Mucosa of descending colon (tissue), 3 donors: ENCODE measurements at regions not wholly inside any gene's neighbourhood (a gene's known extent, or its start where the extent isn't known, plus 50 kb on each side); places are given as distances from the start of the nearest gene placed in this dataset.

Experiments used
- ATAC-seq: fragments of 200-7000 bp; cut with Tn5 transposase; one replicate; pipeline ENCODE4 v1.9.1; 2020; ENCODE audit warnings: mild to moderate bottlenecking, moderate library complexity
- DNase-seq, 3 donors: peaks; one replicate each; pipeline ENCODE4 v3.0.0-alpha.2; 2020
- H3K36me3 ChIP-seq: fragments of 200-600 bp; one replicate; pipeline ENCODE4 v1.8.0; 2021; ENCODE audit warnings: low read depth, mild to moderate bottlenecking
- H3K4me1 ChIP-seq: fragments of 200-600 bp; one replicate; pipeline ENCODE4 v1.8.0; 2021; ENCODE audit warnings: low read depth, mild to moderate bottlenecking
- H3K4me3 ChIP-seq: fragments of 200-600 bp; one replicate; pipeline ENCODE4 v1.8.0; 2021; ENCODE audit warnings: mild to moderate bottlenecking
- H3K9me3 ChIP-seq: fragments of 200-600 bp; one replicate; pipeline ENCODE4 v1.8.0; 2021; ENCODE audit warnings: mild to moderate bottlenecking
- intact Hi-C, 2 donors: fragments of 100-400 bp; cut with DNase I in 1 of 2; cut with micrococcal nuclease in 1 of 2; formaldehyde crosslinking; loops; one replicate each; pipeline versions ENCODE4 v1.11.0 to v1.11.1; 2022; cut with DNase I, micrococcal nuclease
- TF ChIP-seq, protein P1 (sequence below): fragments of 200-600 bp; IDR thresholded peaks from one replicate; pipeline ENCODE4 v1.8.0; 2022; ENCODE audit warnings: antibody characterized with exemption, mild to moderate bottlenecking
- donor health status: DM: no; HTN: no; CAD: no; lungs with moderate emphysema.
- donor health status: DM: no; HTN: no; CAD: no.
- donor health status: DM: no; HTN: yes; CAD: no.

DNA sequence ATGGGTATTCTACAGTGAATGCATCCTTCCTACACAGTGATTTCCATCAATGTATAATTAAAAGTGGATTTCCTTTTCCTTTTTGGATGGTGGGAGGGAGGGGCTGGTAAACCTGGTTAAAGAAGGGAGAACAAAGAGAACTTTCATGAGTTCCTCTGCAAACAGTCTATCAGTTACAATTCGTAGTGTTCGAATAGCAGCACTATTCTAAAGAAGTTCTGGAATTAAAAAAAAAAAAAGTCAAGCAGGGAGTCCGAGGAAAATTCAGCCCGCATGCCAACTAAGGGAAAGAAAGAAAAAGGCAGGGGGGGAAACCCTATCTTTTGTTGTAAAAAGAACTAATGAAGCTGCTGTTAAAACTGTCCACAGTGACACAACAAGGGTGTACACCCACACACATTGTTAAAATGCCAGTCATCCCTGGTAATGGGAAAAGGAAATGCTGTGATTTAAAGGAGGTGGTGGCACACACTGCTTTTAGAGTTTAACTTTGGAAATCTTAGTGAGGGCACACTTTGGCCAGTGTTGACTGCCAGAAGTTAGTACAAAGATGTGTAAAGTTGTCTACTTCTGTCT lies 521.2 kb downstream of the ZIC1 start:
- TF ChIP-seq, protein P1, sequence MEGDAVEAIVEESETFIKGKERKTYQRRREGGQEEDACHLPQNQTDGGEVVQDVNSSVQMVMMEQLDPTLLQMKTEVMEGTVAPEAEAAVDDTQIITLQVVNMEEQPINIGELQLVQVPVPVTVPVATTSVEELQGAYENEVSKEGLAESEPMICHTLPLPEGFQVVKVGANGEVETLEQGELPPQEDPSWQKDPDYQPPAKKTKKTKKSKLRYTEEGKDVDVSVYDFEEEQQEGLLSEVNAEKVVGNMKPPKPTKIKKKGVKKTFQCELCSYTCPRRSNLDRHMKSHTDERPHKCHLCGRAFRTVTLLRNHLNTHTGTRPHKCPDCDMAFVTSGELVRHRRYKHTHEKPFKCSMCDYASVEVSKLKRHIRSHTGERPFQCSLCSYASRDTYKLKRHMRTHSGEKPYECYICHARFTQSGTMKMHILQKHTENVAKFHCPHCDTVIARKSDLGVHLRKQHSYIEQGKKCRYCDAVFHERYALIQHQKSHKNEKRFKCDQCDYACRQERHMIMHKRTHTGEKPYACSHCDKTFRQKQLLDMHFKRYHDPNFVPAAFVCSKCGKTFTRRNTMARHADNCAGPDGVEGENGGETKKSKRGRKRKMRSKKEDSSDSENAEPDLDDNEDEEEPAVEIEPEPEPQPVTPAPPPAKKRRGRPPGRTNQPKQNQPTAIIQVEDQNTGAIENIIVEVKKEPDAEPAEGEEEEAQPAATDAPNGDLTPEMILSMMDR = no peak
- Histone ChIP-seq H3K9me3 (no peaks in the 10 kb centered on the region), H3K4me3 (no peak overlapping the region), H3K4me1 (no peaks in the 10 kb centered on the region), H3K36me3 (no peaks in the 10 kb centered on the region)
- no peak for DNase-seq
- intact Hi-C loops = no loop called here
- ATAC-seq = no peak

DNA sequence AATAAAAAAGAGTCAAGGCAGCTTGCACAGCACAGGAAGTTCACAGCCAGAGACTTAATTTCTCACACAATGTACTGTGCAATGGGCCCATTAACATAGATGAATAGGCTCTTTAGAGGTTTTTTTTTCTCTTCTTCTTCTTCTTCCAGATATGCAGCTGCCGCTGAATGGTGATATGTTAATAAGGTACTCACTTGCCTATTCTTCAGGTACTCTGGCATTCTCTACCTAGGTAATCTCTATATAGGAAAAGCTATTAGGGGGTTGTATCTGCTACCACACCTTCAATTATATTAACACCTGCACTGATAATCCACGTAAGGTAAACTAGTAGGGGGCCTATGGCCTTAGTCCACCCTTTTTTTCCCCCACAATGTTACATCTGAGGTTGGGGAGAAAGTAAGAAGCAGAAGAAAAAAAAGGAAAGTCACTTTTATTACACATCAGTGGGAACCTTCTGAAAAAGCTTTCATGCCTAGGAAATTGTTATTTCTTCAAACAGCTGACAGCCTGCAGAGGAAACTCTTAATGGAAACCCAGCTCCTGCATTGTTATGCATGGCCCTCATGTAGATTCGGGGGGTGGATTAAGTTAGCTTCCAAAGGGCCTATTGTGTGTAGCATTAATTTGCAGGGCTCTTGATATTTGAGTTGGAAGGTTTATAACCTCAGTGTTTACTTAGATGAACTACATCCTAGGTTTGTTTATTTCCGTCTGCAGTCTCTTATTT lies 525.5 kb downstream of the ZIC1 start:
- Histone ChIP-seq H3K9me3 (no peaks in the 10 kb centered on the region), H3K4me1 (no peaks in the 10 kb centered on the region)

DNA sequence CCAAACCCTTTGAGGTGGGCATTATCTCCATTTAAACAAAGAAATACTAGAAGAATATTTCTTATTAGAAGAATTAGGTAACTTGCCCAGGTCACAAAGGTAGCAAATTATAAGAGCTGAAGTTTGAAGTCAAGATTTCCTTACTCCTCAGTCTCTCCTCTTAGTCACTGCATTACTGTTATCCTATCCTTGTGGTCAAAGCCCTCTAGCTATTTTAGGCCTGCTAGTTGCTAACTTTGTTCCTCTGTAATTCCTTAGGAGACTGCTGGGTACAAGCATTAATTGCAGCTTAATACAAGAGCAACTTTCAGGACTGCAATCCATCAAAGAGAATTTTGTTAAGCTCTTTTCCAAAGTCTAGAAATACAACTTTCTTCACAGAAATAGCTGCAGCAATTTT lies 528.2 kb downstream of the ZIC1 start:
- no peak for ATAC-seq
- H3K36me3 ChIP-seq = no peaks in the 10 kb centered on the region
- TF ChIP-seq, protein P1 = no peak
- intact Hi-C loops = no loop called here
- H3K4me1 ChIP-seq = no peaks in the 10 kb centered on the region
- H3K4me3 ChIP-seq = no peak overlapping the region
- no peak for DNase-seq
- H3K9me3 ChIP-seq = no peaks in the 10 kb centered on the region

More for the DNA sequence above, 525.5 kb downstream of the ZIC1 start:
- TF ChIP-seq, protein P1 = no peak
- DNase-seq (no peak), ATAC-seq (no peak)
- no peaks in the 10 kb centered on the region for H3K36me3 ChIP-seq
- intact Hi-C loops = no loop called here
- no peak overlapping the region for H3K4me3 ChIP-seq

DNA sequence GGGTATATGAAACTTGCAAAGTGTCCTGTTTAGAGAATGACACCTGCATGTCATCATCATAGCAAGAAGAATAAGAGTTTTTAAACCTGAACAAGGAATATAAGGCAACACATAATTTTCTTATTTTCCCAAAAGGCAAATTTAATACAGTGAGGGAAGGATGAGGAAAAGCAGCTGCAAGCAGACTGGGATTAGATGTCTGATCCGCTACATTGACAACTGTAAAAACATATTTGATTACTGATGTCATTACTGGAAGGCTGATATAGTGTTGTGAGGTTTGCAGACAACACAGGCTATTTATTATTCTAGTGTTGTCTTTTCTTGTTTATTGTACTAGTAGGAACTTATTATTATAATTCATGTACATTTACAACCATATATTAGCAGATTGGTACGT lies 528.7 kb downstream of the ZIC1 start:
- no peak overlapping the region for H3K4me3 ChIP-seq
- DNase-seq = no peak
- TF ChIP-seq, protein P1 = no peak
- intact Hi-C loops = no loop called here
- no peaks in the 10 kb centered on the region for H3K9me3 ChIP-seq
- H3K36me3 ChIP-seq = no peaks in the 10 kb centered on the region
- no peaks in the 10 kb centered on the region for H3K4me1 ChIP-seq
- ATAC-seq = no peak

DNA sequence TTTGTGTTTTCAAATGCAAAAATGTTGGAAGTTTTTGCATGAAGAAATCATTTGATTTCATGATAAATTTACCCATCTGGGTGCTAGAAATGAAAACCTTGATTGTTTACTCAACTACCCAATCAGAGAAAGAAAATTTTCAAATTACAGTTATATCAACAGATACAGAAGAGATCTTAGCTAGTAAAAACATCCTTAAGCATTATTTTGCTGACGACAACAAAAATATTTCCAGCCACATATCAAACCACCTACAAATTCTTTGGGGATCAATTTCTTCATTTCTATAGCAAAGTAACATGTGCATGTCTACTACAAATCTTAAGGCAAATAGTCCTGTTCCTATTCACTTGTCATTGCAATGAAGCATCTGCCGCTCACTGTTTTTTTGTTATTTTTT lies 530.3 kb downstream of the ZIC1 start:
- Histone ChIP-seq H3K4me1 (no peaks in the 10 kb centered on the region), H3K4me3 (no peak overlapping the region), H3K36me3 (no peaks in the 10 kb centered on the region), H3K9me3 (no peaks in the 10 kb centered on the region)
- DNase-seq (no peak), ATAC-seq (no peak)
- intact Hi-C loops = no loop called here
- TF ChIP-seq, protein P1 = no peak
